Activated CD8-positive, alpha-beta T cell treated with anti-CD3 and anti-CD28 coated beads for 36 hours (primary cell): ENCODE measurements at regions not wholly inside any gene's neighbourhood (a gene's known extent, or its start where the extent isn't known, plus 50 kb on each side); places are given as distances from the start of the nearest gene placed in this dataset.

Source experiments
- ATAC-seq: fragments of 200-7000 bp; cut with Tn5 transposase; one replicate; pipeline ENCODE4 v1.10.0; 2021; ENCODE audit warnings: mild to moderate bottlenecking, moderate library complexity
- CTCF ChIA-PET: fragments of 350-600 bp; sonication (Branson Sonifier 250); formaldehyde crosslinking; loops from one replicate; lab custom pipeline; 2021; ENCODE audit warnings: antibody characterized with exemption; lab: Charles Lee
- POLR2A ChIA-PET: fragments of 350-600 bp; sonication (Branson Sonifier 250); formaldehyde crosslinking; loops from one replicate; lab custom pipeline; 2021; ENCODE audit warnings: antibody characterized with exemption; lab: Charles Lee
- DNase-seq: peaks from one replicate; pipeline ENCODE4 v3.0.0-alpha.2; 2020
- H3K27ac Mint-ChIP-seq: one replicate; pipeline ENCODE4 v1.8.0; 2021; ENCODE audit warnings: mild to moderate bottlenecking, mixed read lengths
- H3K27me3 Mint-ChIP-seq: one replicate; pipeline ENCODE4 v1.8.0; 2021; ENCODE audit warnings: mixed read lengths
- H3K36me3 Mint-ChIP-seq: one replicate; pipeline ENCODE4 v1.8.0; 2021; ENCODE audit warnings: low read depth, mixed read lengths
- H3K4me1 Mint-ChIP-seq: one replicate; pipeline ENCODE4 v1.8.0; 2021; ENCODE audit warnings: low read depth, mixed read lengths
- H3K4me3 Mint-ChIP-seq: one replicate; pipeline ENCODE4 v1.8.0; 2021; ENCODE audit warnings: mild to moderate bottlenecking, moderate library complexity, mixed read lengths
- H3K9me3 Mint-ChIP-seq: one replicate; pipeline ENCODE4 v1.8.0; 2021; ENCODE audit warnings: mixed read lengths
- CTCF ChIP-seq: fragments of 200-600 bp; IDR thresholded peaks from one replicate; pipeline ENCODE4 v1.8.0; 2022; ENCODE audit warnings: antibody characterized with exemption, mild to moderate bottlenecking
- intact Hi-C: fragments of 100-400 bp; cut with micrococcal nuclease; formaldehyde crosslinking; loops from one replicate; pipeline ENCODE4 v1.10.0; 2022

- Mint-ChIP-seq H3K4me1 (no peaks in the 10 kb centered on the region), H3K27me3 (peaks cover 3% of the 10 kb centered on the region), H3K27ac (no peak overlapping the region), H3K36me3 (no peaks in the 10 kb centered on the region), H3K4me3 (no peak overlapping the region), H3K9me3 (no peaks in the 10 kb centered on the region)
- intact Hi-C loops, result no loop called here
- POLR2A ChIA-PET, result no interaction called here
- no peak for TF ChIP-seq CTCF
- CTCF ChIA-PET, result interaction anchor here (1.0 to 2.2 kb wide), 3 partner anchors 11 to 171 kb away, joined by 3 to 5 read pairs (median 4); no protein-coding TSS in a partner anchor
- ATAC-seq (no peak), DNase-seq (no peak)
Measured at GRCh38 chr11:8788616-8789015, 106.0 kb downstream of the RPL27A start.

GRCh38 chr11:8789864-8790263 is 107.3 kb downstream of the RPL27A start:
- Mint-ChIP-seq H3K27ac (no peak overlapping the region), H3K9me3 (no peaks in the 10 kb centered on the region), H3K4me1 (no peaks in the 10 kb centered on the region), H3K36me3 (no peaks in the 10 kb centered on the region), H3K27me3 (peaks cover 2% of the 10 kb centered on the region), H3K4me3 (no peak overlapping the region)
- CTCF ChIA-PET, result interaction anchor here (1.4 kb wide), 1 partner anchor 23 kb away, joined by 4 read pairs; no protein-coding TSS in a partner anchor
- intact Hi-C loops, result no loop called here
- no peak for DNase-seq
- POLR2A ChIA-PET, result no interaction called here
- ATAC-seq, result no peak
- no peak for TF ChIP-seq CTCF

- no peaks in the 10 kb centered on the region for H3K9me3 Mint-ChIP-seq
- ATAC-seq (no peak), DNase-seq (no peak)
- H3K4me1 Mint-ChIP-seq, result no peaks in the 10 kb centered on the region
- no peak overlapping the region for H3K27ac Mint-ChIP-seq
- no peaks in the 10 kb centered on the region for H3K36me3 Mint-ChIP-seq
- ChIA-PET CTCF (no interaction called here), POLR2A (interaction anchor here (0.6 kb wide), 2 partner anchors 12 to 196 kb away, joined by 3 to 4 read pairs; no protein-coding TSS in a partner anchor)
- H3K4me3 Mint-ChIP-seq, result no peak overlapping the region
- intact Hi-C loops, result no loop called here
- peaks cover 2% of the 10 kb centered on the region for H3K27me3 Mint-ChIP-seq
- no peak for TF ChIP-seq CTCF
Measured at GRCh38 chr11:8790968-8791367, 108.4 kb downstream of the RPL27A start.

GRCh38 chr11:8792710-8793109 is 110.1 kb downstream of the RPL27A start:
- CTCF ChIA-PET, result no interaction called here
- Mint-ChIP-seq H3K27ac (no peak overlapping the region), H3K27me3 (peaks cover 2% of the 10 kb centered on the region), H3K9me3 (no peaks in the 10 kb centered on the region), H3K4me3 (no peak overlapping the region), H3K36me3 (no peaks in the 10 kb centered on the region), H3K4me1 (no peaks in the 10 kb centered on the region)
- ATAC-seq, result no peak
- no peak for TF ChIP-seq CTCF
- no peak for DNase-seq
- intact Hi-C loops, result no loop called here
- POLR2A ChIA-PET, result no interaction called here

GRCh38 chr11:8793114-8793777 is 110.7 kb downstream of the RPL27A start:
- Mint-ChIP-seq H3K4me1 (no peaks in the 10 kb centered on the region), H3K9me3 (no peaks in the 10 kb centered on the region), H3K4me3 (no peak overlapping the region), H3K27ac (no peak overlapping the region), H3K36me3 (no peaks in the 10 kb centered on the region), H3K27me3 (peaks cover 4% of the 10 kb centered on the region)
- ATAC-seq, result no peak
- TF ChIP-seq CTCF, result no peak
- CTCF ChIA-PET, result no interaction called here
- POLR2A ChIA-PET, result no interaction called here
- no peak for DNase-seq
- intact Hi-C loops, result no loop called here
